DMS114 treated with DMSO at 0.1 percent for 48 hours (cell line): ENCODE measurements at regions not wholly inside any gene's neighbourhood (a gene's known extent, or its start where the extent isn't known, plus 50 kb on each side); places are given as distances from the start of the nearest gene placed in this dataset.
"Not testable (repeated sequence)": the region's sequence is repeated elsewhere in the genome, so short reads cannot be mapped to it uniquely, and the experiment has no call there.

Experiments used
- DNase-seq: peaks from one replicate; lab custom pipeline; 2025; ENCODE audit not compliant: unreplicated experiment; lab: John Stamatoyannopoulos, UW

GRCh38 chr12:34606749-34607519 lies 584.6 kb downstream of the ALG10 start:
- no peak for DNase-seq

GRCh38 chr12:34607520-34608195 lies 585.4 kb downstream of the ALG10 start:
- no peak for DNase-seq

- not testable (repeated sequence) for DNase-seq
Measured at GRCh38 chr12:34613988-34614387, 591.7 kb downstream of the ALG10 start.

- DNase-seq, result peak; percentile 20
Measured at GRCh38 chr12:34625116-34625515, 602.8 kb downstream of the ALG10 start.

GRCh38 chr12:34626363-34627157 lies 604.3 kb downstream of the ALG10 start:
- DNase-seq, result no peak
